GM23338 (cell line): ENCODE measurements at regions not wholly inside any gene's neighbourhood (a gene's known extent, or its start where the extent isn't known, plus 50 kb on each side); places are given as distances from the start of the nearest gene placed in this dataset.

Experiments used
- ATAC-seq: fragments of 200-7000 bp; cut with Tn5 transposase; 3 replicates; pipeline ENCODE4 v1.9.1; 2020
- DNase-seq: peaks from one replicate; pipeline ENCODE4 v3.0.0-alpha.2; 2015; ENCODE audit warnings: low spot score
- H2AFZ ChIP-seq: fragments of 200-600 bp; sonication (generic); 2 replicates; pipeline ENCODE4 v1.8.0; 2016; ENCODE audit warnings: antibody characterized with exemption, mild to moderate bottlenecking, moderate library complexity
- H3F3A ChIP-seq: fragments of 200-600 bp; sonication (generic); replicated peaks from 2 replicates; pipeline ENCODE4 v1.8.0; 2017; ENCODE audit warnings: antibody characterized with exemption, mixed run types, low read depth
- H3K27ac ChIP-seq: fragments of 200-600 bp; sonication (generic); 2 replicates; pipeline ENCODE4 v1.6.1; 2016; ENCODE audit warnings: low read depth
- H3K27me3 ChIP-seq: fragments of 200-600 bp; sonication (generic); 2 replicates; pipeline ENCODE4 v1.8.0; 2016; ENCODE audit warnings: mild to moderate bottlenecking, mixed run types, moderate library complexity; ENCODE audit not compliant: insufficient read depth
- H3K36me3 ChIP-seq: fragments of 200-600 bp; sonication (generic); 2 replicates; pipeline ENCODE4 v1.8.0; 2016; ENCODE audit warnings: mild to moderate bottlenecking; ENCODE audit not compliant: insufficient read depth
- H3K4me1 ChIP-seq: fragments of 200-600 bp; sonication (generic); 2 replicates; pipeline ENCODE4 v1.8.0; 2016; ENCODE audit warnings: mild to moderate bottlenecking, moderate library complexity; ENCODE audit not compliant: insufficient read depth
- H3K4me2 ChIP-seq: fragments of 200-600 bp; sonication (generic); 2 replicates; pipeline ENCODE4 v1.7.1; 2017; ENCODE audit warnings: mixed run types
- H3K4me3 ChIP-seq: fragments of 200-600 bp; sonication (generic); 2 replicates; pipeline ENCODE4 v1.6.1; 2016; ENCODE audit warnings: mixed run types
- H3K79me2 ChIP-seq: fragments of 200-600 bp; sonication (generic); replicated peaks from 2 replicates; pipeline ENCODE4 v1.8.0; 2017; ENCODE audit warnings: mild to moderate bottlenecking; ENCODE audit not compliant: insufficient read depth
- H3K9me2 ChIP-seq: fragments of 200-600 bp; sonication (generic); 2 replicates; pipeline ENCODE4 v1.8.0; 2017; ENCODE audit not compliant: insufficient read depth
- H4K20me1 ChIP-seq: fragments of 200-600 bp; sonication (generic); replicated peaks from 2 replicates; pipeline ENCODE4 v1.8.0; 2017; ENCODE audit warnings: mild to moderate bottlenecking; ENCODE audit not compliant: insufficient read depth
- H3K27ac Mint-ChIP-seq: 2 replicates; pipeline ENCODE4 v1.8.0; 2020; ENCODE audit warnings: inconsistent platforms, mild to moderate bottlenecking, moderate library complexity, mixed read lengths
- H3K27me3 Mint-ChIP-seq: 3 replicates; pipeline ENCODE4 v1.8.0; 2022; ENCODE audit warnings: low read depth, mild to moderate bottlenecking, moderate library complexity, mixed read lengths, inconsistent platforms; ENCODE audit not compliant: insufficient read depth, poor library complexity
- H3K36me3 Mint-ChIP-seq: 3 replicates; pipeline ENCODE4 v1.8.0; 2021; ENCODE audit warnings: low read depth, mild to moderate bottlenecking, inconsistent platforms, moderate library complexity, mixed read lengths
- H3K4me1 Mint-ChIP-seq: 3 replicates; pipeline ENCODE4 v1.8.0; 2020; ENCODE audit warnings: mild to moderate bottlenecking, inconsistent platforms, mixed read lengths
- H3K4me3 Mint-ChIP-seq: 3 replicates; pipeline ENCODE4 v1.8.0; 2021; ENCODE audit warnings: moderate library complexity, mild to moderate bottlenecking, inconsistent platforms, mixed read lengths
- H3K9me3 Mint-ChIP-seq: 3 replicates; pipeline ENCODE4 v1.8.0; 2020; ENCODE audit warnings: moderate library complexity, mild to moderate bottlenecking, inconsistent platforms, mixed read lengths
- CREB1 ChIP-seq: fragments of 250-450 bp; sonication (Bioruptor Pico); IDR thresholded peaks from 2 replicates; pipeline ENCODE4 v1.5.0; 2020; ENCODE audit warnings: low read depth, mild to moderate bottlenecking, moderate library complexity
- JUNB ChIP-seq: IDR thresholded peaks from one replicate; pipeline ENCODE4 v1.6.1; 2016; ENCODE audit warnings: antibody characterized with exemption; ENCODE audit not compliant: unreplicated experiment
- NANOG ChIP-seq: IDR thresholded peaks from 2 replicates; pipeline ENCODE4 v1.6.1; 2016; ENCODE audit warnings: antibody characterized with exemption, borderline replicate concordance
- POLR2AphosphoS5 ChIP-seq: IDR thresholded peaks from 2 replicates; pipeline ENCODE4 v1.6.1; 2016; ENCODE audit warnings: antibody characterized with exemption, low read depth
- STAT1 ChIP-seq: IDR thresholded peaks from one replicate; pipeline ENCODE4 v1.6.1; 2016; ENCODE audit warnings: antibody characterized with exemption; ENCODE audit not compliant: unreplicated experiment
- ZNF114 ChIP-seq: fragments of 250-450 bp; sonication (Bioruptor Pico); IDR thresholded peaks from 2 replicates; pipeline ENCODE4 v1.5.0; 2020; ENCODE audit warnings: mild to moderate bottlenecking, moderate library complexity
- ZNF331 ChIP-seq: fragments of 250-450 bp; sonication (Bioruptor Pico); IDR thresholded peaks from 2 replicates; pipeline ENCODE4 v1.5.0; 2020; ENCODE audit warnings: low read depth, mild to moderate bottlenecking, moderate library complexity
- TF ChIP-seq, protein P1 (sequence below), 2 experiments: fragments of 200-600 bp in 1 of 2; sonication (generic) in 1 of 2; conservative IDR thresholded peaks; 2 replicates each; pipeline versions ENCODE4 v1.5.1 to v1.6.1; 2016 to 2017; ENCODE audit warnings: antibody characterized with exemption in 2 of 2, low read depth in 2 of 2, mild to moderate bottlenecking in 2 of 2, moderate library complexity in 1 of 2
- TF ChIP-seq, protein P2 (sequence below): IDR thresholded peaks from 2 replicates; pipeline ENCODE4 v1.6.1; 2016; ENCODE audit warnings: antibody characterized with exemption
- TF ChIP-seq, protein P3 (sequence below): fragments of 250-450 bp; sonication (Bioruptor Pico); IDR thresholded peaks from 2 replicates; pipeline ENCODE4 v1.5.0; 2020; ENCODE audit warnings: mild to moderate bottlenecking, moderate library complexity

DNA sequence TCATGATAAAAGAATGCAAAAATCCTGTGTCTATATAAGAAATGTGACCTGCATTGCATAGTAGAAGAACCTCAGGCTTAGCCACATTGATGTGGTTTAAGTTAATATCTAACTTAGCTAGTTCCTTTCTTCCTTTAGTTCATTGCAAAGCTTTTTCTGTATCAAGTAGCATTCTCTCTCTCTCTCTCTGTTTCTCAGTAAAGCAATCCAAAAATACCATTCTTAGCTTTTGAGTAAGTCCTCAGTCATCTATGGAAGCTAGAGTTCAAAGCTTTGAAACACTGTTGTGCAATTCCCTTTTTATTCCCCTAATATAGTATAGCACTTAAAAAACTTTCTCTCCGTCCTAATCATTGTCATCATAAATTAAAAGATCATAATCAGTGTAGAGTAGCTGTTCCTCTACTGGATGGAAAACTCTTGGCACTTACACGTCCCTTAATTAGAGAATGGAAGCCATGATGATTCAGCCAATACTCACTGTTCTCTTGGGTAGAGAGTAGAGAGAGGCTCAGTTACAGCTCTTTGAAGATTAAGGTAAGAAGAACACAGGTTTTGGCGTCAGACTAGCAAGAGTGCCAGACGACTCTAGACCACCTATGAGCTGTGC lies 350.3 kb upstream of the LYPLAL1 start:
- H3K27ac ChIP-seq = no peak overlapping the region
- no peak overlapping the region for H3K4me3 Mint-ChIP-seq
- ATAC-seq (no peak), DNase-seq (no peak)
- H2AFZ ChIP-seq = no peak overlapping the region
- TF ChIP-seq ZNF331 (CRISPR knock-in tag) = no peak
- no peak for TF ChIP-seq NANOG
- TF ChIP-seq, protein P1, sequence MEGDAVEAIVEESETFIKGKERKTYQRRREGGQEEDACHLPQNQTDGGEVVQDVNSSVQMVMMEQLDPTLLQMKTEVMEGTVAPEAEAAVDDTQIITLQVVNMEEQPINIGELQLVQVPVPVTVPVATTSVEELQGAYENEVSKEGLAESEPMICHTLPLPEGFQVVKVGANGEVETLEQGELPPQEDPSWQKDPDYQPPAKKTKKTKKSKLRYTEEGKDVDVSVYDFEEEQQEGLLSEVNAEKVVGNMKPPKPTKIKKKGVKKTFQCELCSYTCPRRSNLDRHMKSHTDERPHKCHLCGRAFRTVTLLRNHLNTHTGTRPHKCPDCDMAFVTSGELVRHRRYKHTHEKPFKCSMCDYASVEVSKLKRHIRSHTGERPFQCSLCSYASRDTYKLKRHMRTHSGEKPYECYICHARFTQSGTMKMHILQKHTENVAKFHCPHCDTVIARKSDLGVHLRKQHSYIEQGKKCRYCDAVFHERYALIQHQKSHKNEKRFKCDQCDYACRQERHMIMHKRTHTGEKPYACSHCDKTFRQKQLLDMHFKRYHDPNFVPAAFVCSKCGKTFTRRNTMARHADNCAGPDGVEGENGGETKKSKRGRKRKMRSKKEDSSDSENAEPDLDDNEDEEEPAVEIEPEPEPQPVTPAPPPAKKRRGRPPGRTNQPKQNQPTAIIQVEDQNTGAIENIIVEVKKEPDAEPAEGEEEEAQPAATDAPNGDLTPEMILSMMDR (conservative IDR thresholded peaks at IDR 0.05; ENCODE audit: low read depth in 2 of 2) = no peak
- TF ChIP-seq, protein P2, sequence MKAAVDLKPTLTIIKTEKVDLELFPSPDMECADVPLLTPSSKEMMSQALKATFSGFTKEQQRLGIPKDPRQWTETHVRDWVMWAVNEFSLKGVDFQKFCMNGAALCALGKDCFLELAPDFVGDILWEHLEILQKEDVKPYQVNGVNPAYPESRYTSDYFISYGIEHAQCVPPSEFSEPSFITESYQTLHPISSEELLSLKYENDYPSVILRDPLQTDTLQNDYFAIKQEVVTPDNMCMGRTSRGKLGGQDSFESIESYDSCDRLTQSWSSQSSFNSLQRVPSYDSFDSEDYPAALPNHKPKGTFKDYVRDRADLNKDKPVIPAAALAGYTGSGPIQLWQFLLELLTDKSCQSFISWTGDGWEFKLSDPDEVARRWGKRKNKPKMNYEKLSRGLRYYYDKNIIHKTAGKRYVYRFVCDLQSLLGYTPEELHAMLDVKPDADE = no peak
- TF ChIP-seq ZNF114 (CRISPR knock-in tag) = no peak
- no peak for TF ChIP-seq JUNB
- no peak for TF ChIP-seq CREB1 (CRISPR knock-in tag)
- TF ChIP-seq, protein P3, sequence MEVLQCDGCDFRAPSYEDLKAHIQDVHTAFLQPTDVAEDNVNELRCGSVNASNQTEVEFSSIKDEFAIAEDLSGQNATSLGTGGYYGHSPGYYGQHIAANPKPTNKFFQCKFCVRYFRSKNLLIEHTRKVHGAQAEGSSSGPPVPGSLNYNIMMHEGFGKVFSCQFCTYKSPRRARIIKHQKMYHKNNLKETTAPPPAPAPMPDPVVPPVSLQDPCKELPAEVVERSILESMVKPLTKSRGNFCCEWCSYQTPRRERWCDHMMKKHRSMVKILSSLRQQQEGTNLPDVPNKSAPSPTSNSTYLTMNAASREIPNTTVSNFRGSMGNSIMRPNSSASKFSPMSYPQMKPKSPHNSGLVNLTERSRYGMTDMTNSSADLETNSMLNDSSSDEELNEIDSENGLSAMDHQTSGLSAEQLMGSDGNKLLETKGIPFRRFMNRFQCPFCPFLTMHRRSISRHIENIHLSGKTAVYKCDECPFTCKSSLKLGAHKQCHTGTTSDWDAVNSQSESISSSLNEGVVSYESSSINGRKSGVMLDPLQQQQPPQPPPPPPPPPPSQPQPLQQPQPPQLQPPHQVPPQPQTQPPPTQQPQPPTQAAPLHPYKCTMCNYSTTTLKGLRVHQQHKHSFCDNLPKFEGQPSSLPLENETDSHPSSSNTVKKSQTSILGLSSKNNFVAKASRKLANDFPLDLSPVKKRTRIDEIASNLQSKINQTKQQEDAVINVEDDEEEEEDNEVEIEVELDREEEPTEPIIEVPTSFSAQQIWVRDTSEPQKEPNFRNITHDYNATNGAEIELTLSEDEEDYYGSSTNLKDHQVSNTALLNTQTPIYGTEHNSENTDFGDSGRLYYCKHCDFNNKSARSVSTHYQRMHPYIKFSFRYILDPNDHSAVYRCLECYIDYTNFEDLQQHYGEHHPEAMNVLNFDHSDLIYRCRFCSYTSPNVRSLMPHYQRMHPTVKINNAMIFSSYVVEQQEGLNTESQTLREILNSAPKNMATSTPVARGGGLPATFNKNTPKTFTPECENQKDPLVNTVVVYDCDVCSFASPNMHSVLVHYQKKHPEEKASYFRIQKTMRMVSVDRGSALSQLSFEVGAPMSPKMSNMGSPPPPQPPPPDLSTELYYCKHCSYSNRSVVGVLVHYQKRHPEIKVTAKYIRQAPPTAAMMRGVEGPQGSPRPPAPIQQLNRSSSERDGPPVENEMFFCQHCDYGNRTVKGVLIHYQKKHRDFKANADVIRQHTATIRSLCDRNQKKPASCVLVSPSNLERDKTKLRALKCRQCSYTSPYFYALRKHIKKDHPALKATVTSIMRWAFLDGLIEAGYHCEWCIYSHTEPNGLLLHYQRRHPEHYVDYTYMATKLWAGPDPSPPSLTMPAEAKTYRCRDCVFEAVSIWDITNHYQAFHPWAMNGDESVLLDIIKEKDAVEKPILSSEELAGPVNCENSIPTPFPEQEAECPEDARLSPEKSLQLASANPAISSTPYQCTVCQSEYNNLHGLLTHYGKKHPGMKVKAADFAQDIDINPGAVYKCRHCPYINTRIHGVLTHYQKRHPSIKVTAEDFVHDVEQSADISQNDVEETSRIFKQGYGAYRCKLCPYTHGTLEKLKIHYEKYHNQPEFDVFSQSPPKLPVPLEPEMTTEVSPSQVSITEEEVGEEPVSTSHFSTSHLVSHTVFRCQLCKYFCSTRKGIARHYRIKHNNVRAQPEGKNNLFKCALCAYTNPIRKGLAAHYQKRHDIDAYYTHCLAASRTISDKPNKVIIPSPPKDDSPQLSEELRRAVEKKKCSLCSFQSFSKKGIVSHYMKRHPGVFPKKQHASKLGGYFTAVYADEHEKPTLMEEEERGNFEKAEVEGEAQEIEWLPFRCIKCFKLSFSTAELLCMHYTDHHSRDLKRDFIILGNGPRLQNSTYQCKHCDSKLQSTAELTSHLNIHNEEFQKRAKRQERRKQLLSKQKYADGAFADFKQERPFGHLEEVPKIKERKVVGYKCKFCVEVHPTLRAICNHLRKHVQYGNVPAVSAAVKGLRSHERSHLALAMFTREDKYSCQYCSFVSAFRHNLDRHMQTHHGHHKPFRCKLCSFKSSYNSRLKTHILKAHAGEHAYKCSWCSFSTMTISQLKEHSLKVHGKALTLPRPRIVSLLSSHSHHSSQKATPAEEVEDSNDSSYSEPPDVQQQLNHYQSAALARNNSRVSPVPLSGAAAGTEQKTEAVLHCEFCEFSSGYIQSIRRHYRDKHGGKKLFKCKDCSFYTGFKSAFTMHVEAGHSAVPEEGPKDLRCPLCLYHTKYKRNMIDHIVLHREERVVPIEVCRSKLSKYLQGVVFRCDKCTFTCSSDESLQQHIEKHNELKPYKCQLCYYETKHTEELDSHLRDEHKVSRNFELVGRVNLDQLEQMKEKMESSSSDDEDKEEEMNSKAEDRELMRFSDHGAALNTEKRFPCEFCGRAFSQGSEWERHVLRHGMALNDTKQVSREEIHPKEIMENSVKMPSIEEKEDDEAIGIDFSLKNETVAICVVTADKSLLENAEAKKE = no peak
- no peak for TF ChIP-seq POLR2AphosphoS5
- no peak for TF ChIP-seq STAT1
- H4K20me1 ChIP-seq = no peaks in the 10 kb centered on the region; the same call in 1 of the 2 replicates
- H3K4me2 ChIP-seq = no peak overlapping the region
- H3F3A ChIP-seq = no peaks in the 10 kb centered on the region
- peaks cover 14% of the 10 kb centered on the region; the same call in 1 of the 2 replicates for H3K9me2 ChIP-seq
- H3K4me1 ChIP-seq = no peaks in the 10 kb centered on the region
- no peak overlapping the region for H3K27ac Mint-ChIP-seq
- H3K27me3 Mint-ChIP-seq = no peaks in the 10 kb centered on the region
- no peak overlapping the region for H3K4me3 ChIP-seq
- H3K36me3 Mint-ChIP-seq = no peaks in the 10 kb centered on the region
- H3K79me2 ChIP-seq = no peaks in the 10 kb centered on the region
- no peaks in the 10 kb centered on the region for H3K27me3 ChIP-seq
- no peaks in the 10 kb centered on the region for H3K9me3 Mint-ChIP-seq
- H3K36me3 ChIP-seq = no peaks in the 10 kb centered on the region
- H3K4me1 Mint-ChIP-seq = no peaks in the 10 kb centered on the region
